Lower lobe of right lung (tissue), 2 donors: ENCODE measurements at regions not wholly inside any gene's neighbourhood (a gene's known extent, or its start where the extent isn't known, plus 50 kb on each side); places are given as distances from the start of the nearest gene placed in this dataset.
A peak's percentile ranks its signal among the peaks of the same experiment; 100 is the strongest.
"Not testable (repeated sequence)": the region's sequence is repeated elsewhere in the genome, so short reads cannot be mapped to it uniquely, and the experiment has no call there.

Experiments used
- ATAC-seq, 2 donors: fragments of 200-7000 bp; cut with Tn5 transposase; one replicate each; pipeline ENCODE4 v1.9.1; 2020 to 2022; ENCODE audit warnings: mild to moderate bottlenecking in 2 of 2, moderate library complexity in 2 of 2
- DNase-seq: peaks from one replicate; pipeline ENCODE4 v3.0.0-alpha.2; 2020
- H3K27ac ChIP-seq: fragments of 200-600 bp; one replicate; pipeline ENCODE4 v1.8.0; 2022
- H3K27me3 ChIP-seq: fragments of 200-600 bp; one replicate; pipeline ENCODE4 v1.8.0; 2022; ENCODE audit warnings: low read depth
- H3K36me3 ChIP-seq: fragments of 200-600 bp; one replicate; pipeline ENCODE4 v1.8.0; 2022; ENCODE audit warnings: mild to moderate bottlenecking
- H3K4me1 ChIP-seq: fragments of 200-600 bp; one replicate; pipeline ENCODE4 v1.8.0; 2022
- H3K4me3 ChIP-seq: fragments of 200-600 bp; one replicate; pipeline ENCODE4 v1.8.0; 2022; ENCODE audit warnings: mild to moderate bottlenecking
- H3K9me3 ChIP-seq: fragments of 200-600 bp; one replicate; pipeline ENCODE4 v1.8.0; 2022
- intact Hi-C: fragments of 100-400 bp; cut with DNase I; formaldehyde crosslinking; loops from one replicate; pipeline ENCODE4 v1.11.0; 2022
- TF ChIP-seq, protein P1 (sequence below): fragments of 200-600 bp; IDR thresholded peaks from one replicate; pipeline ENCODE4 v1.8.0; 2022; ENCODE audit warnings: antibody characterized with exemption, mild to moderate bottlenecking
- donor health status: DM: no; HTN: yes; CAD: no; lungs with severe emphysema.

DNA sequence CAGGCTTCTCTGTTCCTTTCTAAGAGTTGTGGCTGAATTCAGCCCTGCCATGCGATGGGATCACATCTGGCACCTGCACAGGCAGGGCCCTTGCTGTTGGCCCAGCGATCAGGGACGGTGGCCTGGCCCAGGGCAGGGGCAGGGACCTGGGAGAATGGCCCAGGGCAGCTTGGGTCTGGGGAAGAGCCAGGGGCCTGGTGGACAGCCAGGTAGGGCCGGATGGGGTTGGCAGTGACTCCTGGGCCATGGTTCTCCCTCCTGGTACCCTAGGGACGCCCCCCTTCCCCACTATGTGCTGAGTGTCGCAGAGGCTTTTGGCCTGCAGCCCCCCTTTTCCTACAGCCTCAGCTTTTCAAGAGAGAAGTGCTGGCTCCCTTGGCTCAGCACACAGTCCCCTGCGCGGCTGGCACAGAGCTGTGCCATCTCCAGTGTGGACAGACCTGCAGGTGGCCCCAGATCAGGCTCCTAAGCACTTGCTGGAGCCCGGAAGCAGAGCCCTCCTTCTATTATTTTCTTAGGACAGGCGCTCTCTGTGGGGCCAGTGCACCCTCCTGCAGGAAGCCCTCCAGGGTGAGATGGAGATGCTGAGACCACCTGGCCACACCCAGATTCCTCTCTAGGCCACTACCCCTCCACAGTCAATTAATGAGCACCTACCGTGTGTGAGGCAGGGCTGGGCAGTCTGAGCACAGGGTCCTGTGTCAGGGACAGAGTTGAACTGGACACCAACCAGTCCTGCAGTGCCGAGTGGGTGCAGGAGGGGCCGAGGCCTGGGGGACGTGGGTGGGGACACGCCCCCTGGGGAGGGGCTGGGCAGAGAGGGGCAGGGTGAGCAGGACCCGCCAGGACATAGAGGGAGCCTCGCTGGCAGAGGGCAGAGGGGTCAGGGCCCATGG lies 267.6 kb downstream of the ADGRD1 start:
- H3K27me3 ChIP-seq = no peaks in the 10 kb centered on the region
- intact Hi-C loops = no loop called here
- H3K4me1 ChIP-seq = peaks cover 4% of the 10 kb centered on the region
- H3K4me3 ChIP-seq = no peak overlapping the region
- no peaks in the 10 kb centered on the region for H3K9me3 ChIP-seq
- no peak for DNase-seq
- H3K27ac ChIP-seq = no peak overlapping the region
- H3K36me3 ChIP-seq = no peaks in the 10 kb centered on the region
- ATAC-seq = no peak
- TF ChIP-seq, protein P1, sequence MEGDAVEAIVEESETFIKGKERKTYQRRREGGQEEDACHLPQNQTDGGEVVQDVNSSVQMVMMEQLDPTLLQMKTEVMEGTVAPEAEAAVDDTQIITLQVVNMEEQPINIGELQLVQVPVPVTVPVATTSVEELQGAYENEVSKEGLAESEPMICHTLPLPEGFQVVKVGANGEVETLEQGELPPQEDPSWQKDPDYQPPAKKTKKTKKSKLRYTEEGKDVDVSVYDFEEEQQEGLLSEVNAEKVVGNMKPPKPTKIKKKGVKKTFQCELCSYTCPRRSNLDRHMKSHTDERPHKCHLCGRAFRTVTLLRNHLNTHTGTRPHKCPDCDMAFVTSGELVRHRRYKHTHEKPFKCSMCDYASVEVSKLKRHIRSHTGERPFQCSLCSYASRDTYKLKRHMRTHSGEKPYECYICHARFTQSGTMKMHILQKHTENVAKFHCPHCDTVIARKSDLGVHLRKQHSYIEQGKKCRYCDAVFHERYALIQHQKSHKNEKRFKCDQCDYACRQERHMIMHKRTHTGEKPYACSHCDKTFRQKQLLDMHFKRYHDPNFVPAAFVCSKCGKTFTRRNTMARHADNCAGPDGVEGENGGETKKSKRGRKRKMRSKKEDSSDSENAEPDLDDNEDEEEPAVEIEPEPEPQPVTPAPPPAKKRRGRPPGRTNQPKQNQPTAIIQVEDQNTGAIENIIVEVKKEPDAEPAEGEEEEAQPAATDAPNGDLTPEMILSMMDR = no peak

DNA sequence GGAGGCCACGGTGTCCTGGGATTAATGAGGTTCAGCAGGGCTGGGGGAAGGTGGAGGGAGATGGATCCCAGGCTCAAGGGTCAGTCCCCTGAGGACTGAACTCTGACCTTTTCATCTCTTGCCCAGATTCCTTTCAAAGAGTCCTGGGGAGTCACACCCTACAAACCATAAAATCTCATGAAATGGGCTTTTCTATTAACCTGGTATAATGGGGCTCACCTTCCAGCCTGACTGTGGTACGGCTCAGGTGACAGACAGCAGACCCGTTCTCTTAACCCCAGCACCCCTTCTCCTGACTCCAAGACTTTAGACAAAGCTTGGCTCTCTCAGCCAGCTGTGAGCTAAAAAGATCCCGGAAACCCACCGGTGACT lies 268.2 kb downstream of the ADGRD1 start:
- Histone ChIP-seq H3K4me1 (peaks cover 4% of the 10 kb centered on the region), H3K4me3 (no peak overlapping the region), H3K36me3 (no peaks in the 10 kb centered on the region), H3K9me3 (no peaks in the 10 kb centered on the region), H3K27me3 (no peaks in the 10 kb centered on the region), H3K27ac (no peak overlapping the region)
- no peak for DNase-seq
- no peak for ATAC-seq
- intact Hi-C loops = no loop called here
- TF ChIP-seq, protein P1 = no peak

DNA sequence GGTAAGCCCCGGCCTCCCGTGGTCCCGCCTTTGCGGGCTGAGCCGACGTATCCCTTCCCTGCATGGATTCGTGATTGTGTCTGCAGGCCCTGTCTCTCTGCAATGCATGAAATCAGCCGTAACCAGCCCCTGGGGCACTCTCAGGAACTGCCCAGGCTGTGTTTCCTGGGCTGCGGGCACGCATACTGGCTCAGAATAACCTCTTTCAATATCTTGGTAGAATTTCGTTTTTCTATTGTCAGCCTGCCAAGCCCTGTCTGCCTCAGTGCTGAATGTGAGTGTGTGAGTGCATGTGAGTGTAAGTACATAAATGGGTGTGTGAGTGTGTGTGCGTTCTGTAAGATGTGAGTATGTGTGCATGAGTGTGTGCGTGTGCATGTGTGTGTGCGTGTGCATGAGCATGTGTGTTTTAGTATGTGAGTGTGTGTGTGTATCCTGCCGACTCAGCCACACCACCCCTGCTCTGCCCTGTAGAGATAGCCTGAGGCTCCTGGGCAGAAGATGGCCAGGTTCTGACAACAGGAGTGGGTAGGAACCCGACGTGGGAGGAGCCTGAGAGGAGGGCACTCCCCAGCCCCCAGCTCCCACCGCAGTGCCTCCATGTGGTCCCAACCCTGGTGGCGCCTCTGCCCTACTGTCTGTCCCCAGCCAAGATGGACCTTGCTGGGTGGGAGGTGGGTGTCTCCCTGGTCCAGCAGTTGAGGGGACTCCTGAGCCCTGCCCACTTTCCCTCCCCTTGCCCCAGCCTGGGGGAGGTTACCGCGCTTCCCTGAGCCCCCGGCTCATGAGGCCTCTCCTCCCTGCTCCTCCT lies 268.8 kb downstream of the ADGRD1 start:
- Histone ChIP-seq H3K4me1 (peaks cover 4% of the 10 kb centered on the region), H3K4me3 (no peak overlapping the region), H3K27me3 (no peaks in the 10 kb centered on the region), H3K36me3 (no peaks in the 10 kb centered on the region), H3K27ac (no peak overlapping the region), H3K9me3 (no peaks in the 10 kb centered on the region)
- TF ChIP-seq, protein P1 = no peak
- intact Hi-C loops = no loop called here
- ATAC-seq = no peak
- no peak for DNase-seq

DNA sequence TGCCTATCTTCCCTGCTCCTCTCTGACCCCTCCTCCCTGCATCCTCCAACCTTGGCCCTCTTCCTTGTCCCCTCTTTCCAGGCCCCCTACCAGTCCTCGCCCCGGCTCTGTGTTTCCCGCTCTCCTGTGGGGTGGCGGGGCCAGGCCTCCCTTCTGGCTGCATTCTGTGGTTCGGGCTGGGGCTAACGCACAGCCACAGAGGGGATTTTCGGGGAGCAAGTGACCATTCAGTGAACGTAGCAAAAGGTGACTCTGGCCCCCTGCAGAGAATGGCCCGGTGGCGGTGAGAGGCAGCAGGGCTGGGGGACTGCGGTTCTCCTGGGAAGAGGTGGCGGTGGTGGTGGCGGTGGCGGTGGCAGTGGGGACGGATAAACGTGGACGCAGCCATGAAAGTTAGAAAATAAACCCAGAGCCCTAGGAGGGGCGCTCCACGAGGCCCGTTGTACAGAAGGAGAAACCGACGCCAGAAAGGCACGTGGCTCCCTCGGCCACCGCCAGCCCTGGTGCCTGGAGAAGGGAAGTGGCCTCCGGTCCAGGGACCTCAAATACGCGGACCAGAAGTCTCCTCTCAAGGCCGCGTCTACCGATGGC lies 269.6 kb downstream of the ADGRD1 start:
- intact Hi-C loops = no loop called here
- Histone ChIP-seq H3K4me3 (no peak overlapping the region), H3K27ac (no peak overlapping the region), H3K9me3 (no peaks in the 10 kb centered on the region), H3K27me3 (no peaks in the 10 kb centered on the region), H3K4me1 (peaks cover 4% of the 10 kb centered on the region), H3K36me3 (no peaks in the 10 kb centered on the region)
- DNase-seq = no peak
- TF ChIP-seq, protein P1 = no peak
- ATAC-seq = no peak

DNA sequence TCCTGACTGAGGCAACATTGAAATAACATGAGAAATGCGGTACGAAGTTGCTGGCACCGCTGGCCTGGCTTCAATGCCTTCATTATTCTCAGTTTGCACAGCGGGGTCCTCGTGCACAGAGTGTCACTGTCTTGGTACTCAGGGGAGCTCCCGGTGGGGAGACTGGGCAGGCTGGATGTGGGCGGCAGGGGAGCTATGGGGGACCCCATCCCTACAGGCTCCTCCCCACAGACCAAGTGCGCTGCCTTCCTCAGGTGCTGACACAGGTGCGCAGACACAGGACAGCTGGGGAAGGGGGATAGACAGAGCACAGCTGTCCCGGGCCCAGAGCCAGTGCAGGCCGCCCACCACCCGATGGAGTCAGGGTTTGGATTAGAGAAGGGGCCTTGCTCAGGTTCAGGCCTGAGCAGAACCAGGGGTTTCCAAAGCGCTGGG lies 270.1 kb downstream of the ADGRD1 start:
- no peak overlapping the region for H3K27ac ChIP-seq
- no peak overlapping the region for H3K4me3 ChIP-seq
- DNase-seq (no peak), ATAC-seq (peak in 1 of 2 donors; percentile 8)
- no peaks in the 10 kb centered on the region for H3K9me3 ChIP-seq
- no peaks in the 10 kb centered on the region for H3K27me3 ChIP-seq
- H3K36me3 ChIP-seq = no peaks in the 10 kb centered on the region
- H3K4me1 ChIP-seq = peaks cover 4% of the 10 kb centered on the region
- intact Hi-C loops = no loop called here
- TF ChIP-seq, protein P1 = no peak

DNA sequence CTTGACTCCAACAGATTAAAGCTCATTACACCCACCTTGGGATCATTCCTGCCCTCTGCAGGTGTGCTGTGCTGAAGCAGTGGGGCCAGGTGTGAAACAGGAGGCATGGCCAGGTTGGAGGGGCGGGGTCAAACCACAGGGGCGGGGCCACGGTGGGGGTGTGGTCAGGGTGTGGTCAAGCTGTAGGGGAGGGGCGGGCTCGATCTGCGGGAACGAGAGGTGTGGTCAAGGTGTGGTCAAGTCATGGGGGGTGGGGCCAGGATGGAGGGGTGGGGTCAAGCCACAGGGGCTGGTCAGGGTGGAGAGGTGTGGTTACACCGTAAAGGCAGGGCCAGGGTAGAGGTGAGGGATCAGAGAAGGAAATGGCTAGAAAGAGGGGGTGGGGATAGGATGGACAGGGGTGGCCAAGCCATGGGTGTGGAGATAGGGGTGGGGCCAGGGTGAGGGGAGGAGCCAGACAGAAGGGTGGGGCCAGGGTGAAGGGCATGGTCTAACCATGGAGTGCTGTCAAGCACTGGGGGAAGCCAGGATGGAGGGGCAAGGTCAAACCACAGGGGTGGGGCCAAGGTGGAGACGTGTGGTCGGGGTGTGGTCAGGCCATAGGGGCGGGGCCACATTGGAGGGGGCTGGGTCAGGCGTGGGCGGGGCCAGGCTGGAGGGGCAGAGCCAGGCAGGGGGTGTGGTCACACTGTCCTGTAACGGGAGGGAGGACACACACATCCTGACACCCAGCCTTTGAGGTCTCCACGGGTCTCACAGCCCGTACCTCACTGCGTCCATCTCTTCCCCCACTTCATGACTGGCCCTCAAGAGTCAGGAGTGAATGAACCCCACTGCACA lies 270.7 kb downstream of the ADGRD1 start:
- H3K27me3 ChIP-seq, H3K4me1 ChIP-seq, H3K36me3 ChIP-seq, H3K4me3 ChIP-seq, intact Hi-C loops, H3K9me3 ChIP-seq, H3K27ac ChIP-seq, DNase-seq: not testable (repeated sequence)
- peak; percentile 35 to 46 for ATAC-seq

DNA sequence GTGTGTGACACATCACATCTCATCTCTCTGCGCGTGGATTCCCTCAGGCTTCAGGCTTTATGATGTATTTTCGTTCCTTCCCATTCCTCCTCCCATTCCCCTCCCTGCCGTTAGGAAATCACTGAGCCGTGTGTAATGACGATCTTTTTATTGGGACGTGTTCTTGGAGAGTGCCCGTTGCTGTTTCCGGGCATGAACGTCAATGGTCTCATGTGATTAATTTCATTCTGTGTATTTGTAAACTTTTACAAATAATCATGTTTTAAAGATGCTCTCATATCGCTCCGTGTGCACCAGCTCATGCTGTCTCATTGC lies 271.3 kb downstream of the ADGRD1 start:
- H3K27me3 ChIP-seq, H3K36me3 ChIP-seq, H3K27ac ChIP-seq, DNase-seq, H3K9me3 ChIP-seq, ATAC-seq, intact Hi-C loops, H3K4me3 ChIP-seq: not testable (repeated sequence)
- H3K4me1 ChIP-seq = peaks cover 13% of the 10 kb centered on the region
